Mesenchymal stem cell (in vitro differentiated cells and primary cell): ENCODE measurements at regions not wholly inside any gene's neighbourhood (a gene's known extent, or its start where the extent isn't known, plus 50 kb on each side); places are given as distances from the start of the nearest gene placed in this dataset.

Source experiments
- DNase-seq: peaks from one replicate; pipeline ENCODE4 v3.0.0-alpha.2; 2013
- H2AFZ ChIP-seq: one replicate; pipeline ENCODE4 v1.6.1; 2013; ENCODE audit warnings: low read depth, mild to moderate bottlenecking, control low read depth, inconsistent platforms, low read length, moderate library complexity
- H2AK5ac ChIP-seq: 2 replicates; pipeline ENCODE4 v1.6.1; 2013; ENCODE audit warnings: low read length, moderate library complexity, mild to moderate bottlenecking, inconsistent platforms; ENCODE audit not compliant: severe bottlenecking
- H2BK120ac ChIP-seq: one replicate; pipeline ENCODE4 v1.6.1; 2013; ENCODE audit warnings: low read depth, mild to moderate bottlenecking, inconsistent platforms, low read length, moderate library complexity
- H2BK12ac ChIP-seq, 2 experiments: one replicate each; pipeline ENCODE4 v1.6.1; 2013; ENCODE audit warnings: inconsistent platforms in 2 of 2, low read length in 2 of 2, mild to moderate bottlenecking in 2 of 2, moderate library complexity in 2 of 2, control low read depth in 1 of 2
- H2BK15ac ChIP-seq: one replicate; pipeline ENCODE4 v1.6.1; 2013; ENCODE audit warnings: mild to moderate bottlenecking, low read depth, inconsistent platforms; ENCODE audit not compliant: poor library complexity, severe bottlenecking
- H2BK5ac ChIP-seq: 2 replicates; pipeline ENCODE4 v1.6.1; 2013; ENCODE audit warnings: low read depth, mild to moderate bottlenecking, low read length, control low read depth, inconsistent platforms; ENCODE audit not compliant: poor library complexity, severe bottlenecking
- H3K14ac ChIP-seq, 2 experiments: one replicate each; pipeline ENCODE4 v1.6.1; 2013; ENCODE audit warnings: inconsistent platforms in 2 of 2, low read length in 2 of 2, control low read depth in 1 of 2, mild to moderate bottlenecking in 1 of 2, moderate library complexity in 1 of 2
- H3K18ac ChIP-seq, 2 experiments: one replicate each; pipeline ENCODE4 v1.6.1; 2013; ENCODE audit warnings: inconsistent platforms in 2 of 2, low read length in 2 of 2, control low read depth in 1 of 2, low read depth in 1 of 2, mild to moderate bottlenecking in 1 of 2
- H3K23ac ChIP-seq, 2 experiments: one replicate each; pipeline ENCODE4 v1.6.1; 2013; ENCODE audit warnings: inconsistent platforms in 2 of 2, low read length in 2 of 2, mild to moderate bottlenecking in 2 of 2, moderate library complexity in 2 of 2, control low read depth in 1 of 2
- H3K27ac ChIP-seq: 2 replicates; pipeline ENCODE4 v1.5.1; 2013; ENCODE audit warnings: mild to moderate bottlenecking, moderate library complexity, low read length, control low read depth, inconsistent platforms; ENCODE audit not compliant: poor library complexity, severe bottlenecking
- H3K27me3 ChIP-seq, 2 experiments: 2 replicates each; pipeline versions ENCODE4 v1.6.1 to v1.7.0; 2013; ENCODE audit warnings: low read length in 2 of 2, mild to moderate bottlenecking in 2 of 2, moderate library complexity in 2 of 2, control low read depth in 1 of 2, inconsistent platforms in 1 of 2; ENCODE audit not compliant: control insufficient read depth in 1 of 2, insufficient read depth in 1 of 2
- H3K36me3 ChIP-seq, 2 experiments: 2 replicates each; pipeline versions ENCODE4 v1.6.1 to v1.7.0; 2013; ENCODE audit warnings: low read length in 2 of 2, control low read depth in 1 of 2, inconsistent platforms in 1 of 2, low read depth in 1 of 2, mild to moderate bottlenecking in 1 of 2; ENCODE audit not compliant: insufficient read depth in 2 of 2, control insufficient read depth in 1 of 2
- H3K4ac ChIP-seq, 2 experiments: one replicate each; pipeline ENCODE4 v1.6.1; 2013; ENCODE audit warnings: inconsistent platforms in 2 of 2, low read length in 2 of 2, mild to moderate bottlenecking in 2 of 2, moderate library complexity in 2 of 2, control low read depth in 1 of 2, low read depth in 1 of 2
- H3K4me1 ChIP-seq: 2 replicates; pipeline ENCODE4 v1.6.1; 2013; ENCODE audit warnings: low read depth, low read length, control low read depth; ENCODE audit not compliant: control insufficient read depth, insufficient read depth
- H3K4me2 ChIP-seq: 2 replicates; pipeline ENCODE4 v1.6.1; 2013; ENCODE audit warnings: low read length, mild to moderate bottlenecking, inconsistent platforms; ENCODE audit not compliant: poor library complexity, severe bottlenecking
- H3K4me3 ChIP-seq, 2 experiments: 2 replicates each; pipeline versions ENCODE4 v1.5.1 to v1.7.0; 2013; ENCODE audit warnings: low read length in 2 of 2, mild to moderate bottlenecking in 2 of 2, control low read depth in 1 of 2, low read depth in 1 of 2; ENCODE audit not compliant: insufficient read depth in 1 of 2
- H3K79me1 ChIP-seq: replicated peaks from 2 replicates; pipeline ENCODE4 v1.6.1; 2013; ENCODE audit warnings: mild to moderate bottlenecking, control low read depth, low read length, inconsistent platforms; ENCODE audit not compliant: poor library complexity, severe bottlenecking
- H3K9ac ChIP-seq: 2 replicates; pipeline ENCODE4 v1.7.0; 2013; ENCODE audit warnings: mild to moderate bottlenecking, low read length, moderate library complexity
- H3K9me3 ChIP-seq: 2 replicates; pipeline ENCODE4 v1.7.0; 2013; ENCODE audit warnings: mild to moderate bottlenecking, low read length; ENCODE audit not compliant: control insufficient read depth
- H4K8ac ChIP-seq: one replicate; pipeline ENCODE4 v1.6.1; 2013; ENCODE audit warnings: inconsistent platforms, mild to moderate bottlenecking, low read length, moderate library complexity
- H4K91ac ChIP-seq: one replicate; pipeline ENCODE4 v1.6.1; 2013; ENCODE audit warnings: mild to moderate bottlenecking, low read length, inconsistent platforms
- WGBS: methylation state at CpG from one replicate; pipeline ENCODE4 v1.1.7; 2013; ENCODE audit warnings: mixed read lengths; 5-methylcytosine and 5-hydroxymethylcytosine counted together

- no peak overlapping the region for H4K91ac ChIP-seq
- H2AFZ ChIP-seq = no peak overlapping the region
- H4K8ac ChIP-seq = no peak overlapping the region
- DNase-seq = no peak
- no peak overlapping the region for H3K23ac ChIP-seq
- no peaks in the 10 kb centered on the region for H3K79me1 ChIP-seq
- no peaks in the 10 kb centered on the region for H3K27me3 ChIP-seq
- H3K36me3 ChIP-seq = no peaks in the 10 kb centered on the region
- no peak overlapping the region for H2BK15ac ChIP-seq
- peak overlapping the region in 1 of 2 experiments; percentile 42 for H2BK12ac ChIP-seq
- H3K4me1 ChIP-seq = no peaks in the 10 kb centered on the region
- H3K9ac ChIP-seq = no peak overlapping the region
- H2BK120ac ChIP-seq = no peak overlapping the region
- no peak overlapping the region for H3K4me2 ChIP-seq
- H2AK5ac ChIP-seq = no peak overlapping the region
- H3K27ac ChIP-seq = no peak overlapping the region
- no peak overlapping the region for H3K4ac ChIP-seq
- H3K4me3 ChIP-seq = no peak overlapping the region
- no peaks in the 10 kb centered on the region for H3K9me3 ChIP-seq
- peak overlapping the region in 1 of 2 experiments; percentile 61 for H3K18ac ChIP-seq
- WGBS = 62% methylated on average over 3 of the region's 4 CpGs
- H2BK5ac ChIP-seq = no peak overlapping the region
- no peak overlapping the region for H3K14ac ChIP-seq
These were observed 172.2 kb upstream of the ATP2B1 start for GRCh38 chr12:89880690-89881350.

- no peak overlapping the region for H2AFZ ChIP-seq
- H3K79me1 ChIP-seq = no peaks in the 10 kb centered on the region
- DNase-seq = no peak
- H3K27ac ChIP-seq = no peak overlapping the region
- H3K27me3 ChIP-seq = no peaks in the 10 kb centered on the region
- H4K91ac ChIP-seq = no peak overlapping the region
- no peak overlapping the region for H3K9ac ChIP-seq
- no peak overlapping the region for H2BK120ac ChIP-seq
- no peak overlapping the region for H4K8ac ChIP-seq
- no peak overlapping the region for H2AK5ac ChIP-seq
- no peak overlapping the region for H3K4me3 ChIP-seq
- H3K4me1 ChIP-seq = no peaks in the 10 kb centered on the region
- H2BK5ac ChIP-seq = no peak overlapping the region
- H2BK12ac ChIP-seq = no peak overlapping the region
- no peak overlapping the region for H3K4ac ChIP-seq
- no peaks in the 10 kb centered on the region for H3K9me3 ChIP-seq
- 100% methylated on average over 1 of the region's 1 CpG for WGBS
- H3K14ac ChIP-seq = no peak overlapping the region
- no peak overlapping the region for H2BK15ac ChIP-seq
- no peak overlapping the region for H3K4me2 ChIP-seq
- no peak overlapping the region for H3K23ac ChIP-seq
- no peak overlapping the region for H3K18ac ChIP-seq
- H3K36me3 ChIP-seq = no peaks in the 10 kb centered on the region
These were observed 171.1 kb upstream of the ATP2B1 start for GRCh38 chr12:89879766-89880165.

GRCh38 chr12:89878950-89879349 lies 170.3 kb upstream of the ATP2B1 start:
- Histone ChIP-seq H2BK120ac (no peak overlapping the region), H4K91ac (no peak overlapping the region), H3K79me1 (no peaks in the 10 kb centered on the region), H2AK5ac (no peak overlapping the region), H3K9me3 (no peaks in the 10 kb centered on the region), H3K4me2 (no peak overlapping the region), H3K9ac (no peak overlapping the region), H3K4ac (no peak overlapping the region), H3K36me3 (no peaks in the 10 kb centered on the region), H2AFZ (no peak overlapping the region), H3K14ac (no peak overlapping the region), H2BK12ac (no peak overlapping the region), H3K4me3 (no peak overlapping the region), H3K23ac (no peak overlapping the region), H2BK5ac (no peak overlapping the region), H3K4me1 (no peaks in the 10 kb centered on the region), H3K27ac (no peak overlapping the region), H2BK15ac (no peak overlapping the region), H3K18ac (no peak overlapping the region), H3K27me3 (no peaks in the 10 kb centered on the region), H4K8ac (no peak overlapping the region)
- no peak for DNase-seq
- 100% methylated on average over 1 of the region's 2 CpGs for WGBS

DNA sequence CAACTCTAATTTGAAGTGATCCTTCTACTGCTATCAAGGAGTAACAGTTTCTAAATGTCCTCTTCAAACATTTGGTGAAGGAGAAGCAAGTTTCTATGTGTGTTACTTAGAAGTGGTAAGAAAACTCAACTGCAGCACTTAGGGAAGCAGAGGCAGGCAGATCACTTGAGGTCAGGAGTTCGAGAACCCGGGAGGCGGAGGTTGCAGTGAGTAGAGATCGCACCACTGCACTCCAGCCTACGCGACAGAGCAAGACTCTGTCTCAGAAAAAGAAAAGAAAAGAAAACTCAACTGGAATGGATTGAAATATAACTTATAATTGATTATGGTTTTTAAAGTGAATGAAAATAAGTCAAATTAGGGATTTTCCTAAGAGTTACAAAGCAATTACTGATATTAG lies 169.7 kb upstream of the ATP2B1 start:
- no peak for DNase-seq
- Histone ChIP-seq H3K4me2 (no peak overlapping the region), H2BK5ac (no peak overlapping the region), H4K91ac (peak overlapping the region; percentile 75), H3K23ac (no peak overlapping the region), H3K27ac (no peak overlapping the region), H3K9ac (no peak overlapping the region), H3K18ac (no peak overlapping the region), H3K4me3 (no peak overlapping the region), H2BK120ac (no peak overlapping the region), H3K14ac (no peak overlapping the region), H2BK12ac (no peak overlapping the region), H3K4ac (no peak overlapping the region), H2AK5ac (no peak overlapping the region), H3K4me1 (no peaks in the 10 kb centered on the region), H3K9me3 (no peaks in the 10 kb centered on the region), H3K79me1 (no peaks in the 10 kb centered on the region), H3K36me3 (no peaks in the 10 kb centered on the region), H4K8ac (no peak overlapping the region), H2BK15ac (no peak overlapping the region), H2AFZ (no peak overlapping the region), H3K27me3 (no peaks in the 10 kb centered on the region)
- 100% methylated on average over 4 of the region's 6 CpGs for WGBS
